Spleen (tissue), 11 donors: ENCODE measurements at regions not wholly inside any gene's neighbourhood (a gene's known extent, or its start where the extent isn't known, plus 50 kb on each side); places are given as distances from the start of the nearest gene placed in this dataset.
A peak's percentile ranks its signal among the peaks of the same experiment; 100 is the strongest.

Experiments used
- DNase-seq: peaks from one replicate; pipeline ENCODE4 v3.0.0-alpha.2; 2020
- H3K27ac ChIP-seq, 8 donors: fragments of 200-600 bp; sonication (generic) in 7 of 8; 1 replicate in 4 of 8; 2 replicates in 4 of 8; pipeline versions ENCODE4 v1.5.0 to v1.8.0; 2016 to 2021; ENCODE audit warnings: inconsistent platforms in 4 of 8, mild to moderate bottlenecking in 4 of 8, moderate library complexity in 1 of 8
- H3K27me3 ChIP-seq, 7 donors: fragments of 200-600 bp; sonication (generic) in 6 of 7; replicated peaks in 1 of 7; 1 replicate in 4 of 7; 2 replicates in 3 of 7; pipeline versions ENCODE4 v1.5.0 to v1.8.0; 2016 to 2021; ENCODE audit warnings: inconsistent platforms in 3 of 7, mild to moderate bottlenecking in 1 of 7
- H3K36me3 ChIP-seq, 6 donors: fragments of 200-600 bp; sonication (generic) in 5 of 6; 1 replicate in 4 of 6; 2 replicates in 2 of 6; pipeline versions ENCODE4 v1.5.0 to v1.8.0; 2016 to 2021; ENCODE audit warnings: inconsistent platforms in 2 of 6
- H3K4me1 ChIP-seq, 6 donors: fragments of 200-600 bp; sonication (generic) in 5 of 6; 1 replicate in 3 of 6; 2 replicates in 3 of 6; pipeline versions ENCODE4 v1.5.0 to v1.8.0; 2016 to 2021; ENCODE audit warnings: inconsistent platforms in 3 of 6
- H3K4me3 ChIP-seq, 8 donors: fragments of 200-600 bp; sonication (generic) in 7 of 8; 1 replicate in 4 of 8; 2 replicates in 4 of 8; pipeline versions ENCODE4 v1.5.0 to v1.8.0; 2016 to 2021; ENCODE audit warnings: inconsistent platforms in 4 of 8, mild to moderate bottlenecking in 4 of 8, moderate library complexity in 2 of 8
- H3K9me3 ChIP-seq, 8 donors: fragments of 200-600 bp; sonication (generic) in 7 of 8; 1 replicate in 4 of 8; 2 replicates in 4 of 8; pipeline versions ENCODE4 v1.5.0 to v1.8.0; 2016 to 2021; ENCODE audit warnings: inconsistent platforms in 4 of 8
- POLR2A ChIP-seq, 3 donors: fragments of 450-650 bp; IDR thresholded peaks; one replicate each; pipeline ENCODE4 v1.5.1; 2017; ENCODE audit warnings: antibody characterized with exemption in 3 of 3, mild to moderate bottlenecking in 1 of 3
- POLR2AphosphoS5 ChIP-seq, 3 donors: sonication (generic); formaldehyde crosslinking; IDR thresholded peaks; one replicate each; pipeline ENCODE4 v1.5.1; 2017; ENCODE audit warnings: antibody characterized with exemption in 3 of 3
- WGBS, 5 donors: extraction: QIAGEN DNeasy Blood & Tissue Kit in 3 of 5; methylation state at CpG; one replicate each; pipeline versions ENCODE4 v1.1.5 to v1.1.7; 2013 to 2018; 5-methylcytosine and 5-hydroxymethylcytosine counted together
- intact Hi-C: fragments of 100-400 bp; cut with DNase I; formaldehyde crosslinking; loops from one replicate; pipeline ENCODE4 v1.15.0; 2023; ENCODE audit warnings: low total_unique reads
- TF ChIP-seq, protein P1 (sequence below), 11 experiments: fragments of 200-600 bp in 7 of 11; fragments of 450-650 bp in 4 of 11; sonication (generic) in 4 of 11; IDR thresholded peaks in 8 of 11; conservative IDR thresholded peaks in 3 of 11; 1 replicate in 7 of 11; 2 replicates in 4 of 11; pipeline versions ENCODE4 v1.4.0 to v1.8.0; 2016 to 2021; ENCODE audit warnings: antibody characterized with exemption in 11 of 11, inconsistent platforms in 4 of 11, mild to moderate bottlenecking in 1 of 11
- donor health status: healthy with polysubstance abuse.
- donor health status: DM: no; HTN: no; CAD: no; lungs with moderate emphysema.
- donor health status: DM: no; HTN: no; CAD: no.
- donor health status: Bipolar disorder and iron deficiency.
- donor health status: healthy.
- donor health status: DM: no; HTN: no; CAD: no.
- donor health status: DM: yes; HTN: yes; CAD: no.

DNA sequence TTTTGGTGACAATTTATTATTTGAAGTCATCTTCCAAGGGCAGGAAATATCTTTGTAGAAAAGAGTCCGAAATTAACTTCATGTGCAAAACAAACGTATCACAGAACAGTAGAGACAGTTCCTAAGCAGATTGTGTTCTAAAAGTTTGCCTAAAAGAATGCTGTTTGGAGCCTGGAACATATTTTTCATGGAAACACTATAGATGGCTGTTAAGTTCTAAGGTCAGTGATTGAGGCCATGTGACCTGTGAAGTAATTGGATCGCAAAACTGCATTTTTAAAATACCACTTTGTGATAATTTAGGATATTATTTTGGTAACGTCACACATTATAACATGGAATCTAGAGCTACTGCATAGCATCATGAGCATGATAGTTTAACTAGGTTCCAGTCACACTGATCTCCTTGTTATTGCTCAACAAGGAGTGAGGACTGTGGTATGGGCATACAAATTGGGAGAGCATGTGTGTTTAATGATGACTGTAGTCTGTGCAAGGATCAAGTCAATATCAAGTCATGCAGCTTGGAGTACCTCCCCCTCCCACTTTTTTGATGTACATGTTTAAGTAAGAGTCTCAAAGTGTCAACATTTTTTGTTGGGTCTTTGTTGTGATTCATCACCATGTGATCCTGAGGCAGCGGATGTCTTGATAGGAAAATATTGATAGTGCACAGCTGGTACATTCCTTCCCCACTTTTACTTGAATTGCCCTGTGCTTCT, 609.3 kb upstream of the CITED2 start:
- Histone ChIP-seq H3K27me3 (no peaks in the 10 kb centered on the region), H3K36me3 (no peaks in the 10 kb centered on the region), H3K9me3 (no peaks in the 10 kb centered on the region), H3K4me3 (no peak overlapping the region), H3K4me1 (peaks cover 0 to 18% (median 10%) of the 10 kb centered on the region in 6 donors), H3K27ac (peak overlapping the region in 6 of 8 donors; percentile 4 to 63 (median 40))
- intact Hi-C loops, result no loop called here
- no peak for DNase-seq
- 68 to 86% (median 77%) methylated on average over 5 of the region's 5 CpGs for whole genome bisulfite sequencing, 5 donors
- no peak for TF ChIP-seq POLR2AphosphoS5 (IDR thresholded peaks at IDR 0.05)
- TF ChIP-seq, protein P1, sequence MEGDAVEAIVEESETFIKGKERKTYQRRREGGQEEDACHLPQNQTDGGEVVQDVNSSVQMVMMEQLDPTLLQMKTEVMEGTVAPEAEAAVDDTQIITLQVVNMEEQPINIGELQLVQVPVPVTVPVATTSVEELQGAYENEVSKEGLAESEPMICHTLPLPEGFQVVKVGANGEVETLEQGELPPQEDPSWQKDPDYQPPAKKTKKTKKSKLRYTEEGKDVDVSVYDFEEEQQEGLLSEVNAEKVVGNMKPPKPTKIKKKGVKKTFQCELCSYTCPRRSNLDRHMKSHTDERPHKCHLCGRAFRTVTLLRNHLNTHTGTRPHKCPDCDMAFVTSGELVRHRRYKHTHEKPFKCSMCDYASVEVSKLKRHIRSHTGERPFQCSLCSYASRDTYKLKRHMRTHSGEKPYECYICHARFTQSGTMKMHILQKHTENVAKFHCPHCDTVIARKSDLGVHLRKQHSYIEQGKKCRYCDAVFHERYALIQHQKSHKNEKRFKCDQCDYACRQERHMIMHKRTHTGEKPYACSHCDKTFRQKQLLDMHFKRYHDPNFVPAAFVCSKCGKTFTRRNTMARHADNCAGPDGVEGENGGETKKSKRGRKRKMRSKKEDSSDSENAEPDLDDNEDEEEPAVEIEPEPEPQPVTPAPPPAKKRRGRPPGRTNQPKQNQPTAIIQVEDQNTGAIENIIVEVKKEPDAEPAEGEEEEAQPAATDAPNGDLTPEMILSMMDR (IDR thresholded peaks at IDR 0.05 in 8 of 11, conservative IDR thresholded peaks at IDR 0.05 in 3 of 11), result no peak
- no peak for TF ChIP-seq POLR2A (IDR thresholded peaks at IDR 0.05)

DNA sequence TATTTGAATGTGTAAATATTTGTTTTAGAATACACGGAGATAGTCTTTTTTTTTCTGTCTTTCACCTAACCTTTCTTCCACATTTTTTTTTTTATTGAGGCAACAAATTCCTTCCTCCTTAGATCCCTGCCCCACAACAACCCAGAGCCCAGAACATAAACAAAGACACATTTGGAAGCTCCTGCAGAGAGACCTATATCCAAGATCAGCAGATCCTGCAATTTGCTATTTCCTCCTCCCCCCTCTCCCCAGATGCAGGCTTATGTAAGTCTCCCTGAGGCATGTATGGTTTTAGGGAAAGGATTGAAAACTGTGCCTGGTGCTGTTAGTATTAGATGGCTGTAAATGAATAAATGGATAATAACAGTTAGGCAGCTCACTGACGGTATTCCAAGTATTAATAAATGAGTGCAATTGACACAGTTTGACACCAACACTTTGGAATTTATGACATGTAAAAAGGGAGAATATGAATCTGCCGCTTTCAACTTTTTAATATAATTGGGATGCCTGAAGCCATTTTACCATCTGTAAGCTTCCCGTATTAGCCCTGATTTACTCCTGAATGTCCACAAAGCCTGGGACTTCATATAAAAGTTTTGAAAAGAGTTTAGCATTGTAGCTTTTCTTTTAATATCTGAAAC, 608.3 kb upstream of the CITED2 start:
- Histone ChIP-seq H3K27me3 (no peaks in the 10 kb centered on the region), H3K4me3 (no peak overlapping the region), H3K36me3 (no peaks in the 10 kb centered on the region), H3K4me1 (peaks cover 0 to 18% (median 10%) of the 10 kb centered on the region in 6 donors), H3K27ac (peak overlapping the region in 5 of 8 donors; percentile 4 to 63 (median 50)), H3K9me3 (no peaks in the 10 kb centered on the region)
- intact Hi-C loops, result no loop called here
- no peak for DNase-seq
- WGBS, 5 donors, result 67 to 77% (median 77%) methylated on average over 4 of the region's 4 CpGs
- TF ChIP-seq, protein P1 (IDR thresholded peaks at IDR 0.05 in 8 of 11, conservative IDR thresholded peaks at IDR 0.05 in 3 of 11), result no peak
- TF ChIP-seq POLR2A (IDR thresholded peaks at IDR 0.05), result no peak
- no peak for TF ChIP-seq POLR2AphosphoS5 (IDR thresholded peaks at IDR 0.05)

DNA sequence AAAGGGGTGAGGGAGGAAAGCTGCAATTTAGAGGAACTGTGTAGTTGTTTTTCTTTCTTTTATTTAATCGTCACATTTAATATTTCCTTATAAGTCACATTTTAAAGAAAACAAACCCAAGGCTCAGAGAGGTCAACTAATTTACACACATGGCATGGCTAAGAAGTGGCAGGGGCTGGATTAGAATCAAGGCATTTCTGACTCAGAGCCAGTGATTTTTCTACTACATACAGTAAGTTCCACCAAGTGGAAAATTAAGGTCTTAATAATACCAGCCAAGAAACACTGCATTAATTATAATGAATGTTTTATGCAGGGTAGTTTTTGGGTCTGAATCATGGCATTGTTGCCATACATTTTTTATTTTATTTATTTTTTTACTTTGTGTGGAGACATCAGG, 607.7 kb upstream of the CITED2 start:
- intact Hi-C loops, result no loop called here
- Histone ChIP-seq H3K4me3 (no peak overlapping the region), H3K4me1 (peaks cover 0 to 18% (median 10%) of the 10 kb centered on the region in 6 donors), H3K27ac (peak overlapping the region in 4 of 8 donors; percentile 4 to 54 (median 45)), H3K27me3 (no peaks in the 10 kb centered on the region), H3K36me3 (no peaks in the 10 kb centered on the region), H3K9me3 (no peaks in the 10 kb centered on the region)
- 0 to 23% (median 10%) methylated on average over 1 of the region's 1 CpG for WGBS, 5 donors
- TF ChIP-seq POLR2AphosphoS5 (IDR thresholded peaks at IDR 0.05) (no peak), POLR2A (IDR thresholded peaks at IDR 0.05) (no peak)
- TF ChIP-seq, protein P1 (IDR thresholded peaks at IDR 0.05 in 8 of 11, conservative IDR thresholded peaks at IDR 0.05 in 3 of 11), result no peak
- no peak for DNase-seq

DNA sequence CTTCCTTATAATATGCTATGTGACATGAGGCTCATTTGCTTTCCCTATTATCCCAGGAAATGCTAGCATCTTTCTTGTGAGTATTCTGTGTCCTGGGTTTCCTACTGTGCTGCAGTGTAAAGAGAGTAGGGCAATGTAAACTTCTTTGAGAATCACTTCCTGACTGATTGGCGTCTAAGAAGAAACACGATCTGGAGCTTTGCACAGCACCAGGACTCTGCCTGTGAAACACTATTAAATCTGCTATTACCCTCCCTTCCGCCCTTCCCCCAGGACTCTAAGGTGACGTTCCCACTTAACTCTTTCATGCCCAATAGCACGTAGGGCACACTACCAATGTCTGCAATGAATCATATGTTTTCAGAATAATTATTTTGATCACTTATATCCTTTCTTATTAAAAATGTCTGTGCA, 607.3 kb upstream of the CITED2 start:
- no peak for DNase-seq
- Histone ChIP-seq H3K4me1 (peaks cover 0 to 18% (median 10%) of the 10 kb centered on the region in 6 donors), H3K4me3 (no peak overlapping the region), H3K27ac (peak overlapping the region in 4 of 8 donors; percentile 4 to 54 (median 45)), H3K36me3 (no peaks in the 10 kb centered on the region), H3K27me3 (no peaks in the 10 kb centered on the region), H3K9me3 (no peaks in the 10 kb centered on the region)
- intact Hi-C loops, result no loop called here
- TF ChIP-seq POLR2AphosphoS5 (IDR thresholded peaks at IDR 0.05) (no peak), POLR2A (IDR thresholded peaks at IDR 0.05) (no peak)
- TF ChIP-seq, protein P1 (IDR thresholded peaks at IDR 0.05 in 8 of 11, conservative IDR thresholded peaks at IDR 0.05 in 3 of 11), result no peak
- 8 to 16% (median 14%) methylated on average over 5 of the region's 5 CpGs for WGBS, 5 donors
